ENCODE measurements at regions not wholly inside any gene's neighbourhood (a gene's known extent, or its start where the extent isn't known, plus 50 kb on each side); places are given as distances from the start of the nearest gene placed in this dataset.

DNA sequence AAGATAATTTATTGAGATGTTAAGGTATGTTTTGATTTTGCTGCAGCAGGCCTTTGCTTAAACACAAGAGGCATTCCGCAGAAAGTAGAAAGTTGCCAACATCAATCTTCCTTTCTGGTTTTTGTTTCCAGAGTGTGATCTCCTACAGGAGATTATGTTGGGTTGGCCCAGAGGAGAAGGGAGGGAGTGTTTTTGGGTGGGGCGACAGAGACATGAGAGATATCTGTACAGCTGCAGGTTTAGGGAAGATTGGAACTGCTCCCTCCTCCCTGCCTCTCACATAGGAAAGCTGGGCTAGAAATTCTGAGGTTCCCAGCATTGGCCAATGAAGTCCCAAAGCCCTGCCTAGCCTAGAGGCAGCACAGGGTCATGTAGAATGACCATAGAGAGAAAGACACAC lies 211.0 kb downstream of the CEMIP2 start:
- no peak for TF ChIP-seq EZH2phosphoT487 (IDR thresholded peaks at IDR 0.05; ENCODE audit: borderline replicate concordance, low read length)
- TF ChIP-seq, protein P1, sequence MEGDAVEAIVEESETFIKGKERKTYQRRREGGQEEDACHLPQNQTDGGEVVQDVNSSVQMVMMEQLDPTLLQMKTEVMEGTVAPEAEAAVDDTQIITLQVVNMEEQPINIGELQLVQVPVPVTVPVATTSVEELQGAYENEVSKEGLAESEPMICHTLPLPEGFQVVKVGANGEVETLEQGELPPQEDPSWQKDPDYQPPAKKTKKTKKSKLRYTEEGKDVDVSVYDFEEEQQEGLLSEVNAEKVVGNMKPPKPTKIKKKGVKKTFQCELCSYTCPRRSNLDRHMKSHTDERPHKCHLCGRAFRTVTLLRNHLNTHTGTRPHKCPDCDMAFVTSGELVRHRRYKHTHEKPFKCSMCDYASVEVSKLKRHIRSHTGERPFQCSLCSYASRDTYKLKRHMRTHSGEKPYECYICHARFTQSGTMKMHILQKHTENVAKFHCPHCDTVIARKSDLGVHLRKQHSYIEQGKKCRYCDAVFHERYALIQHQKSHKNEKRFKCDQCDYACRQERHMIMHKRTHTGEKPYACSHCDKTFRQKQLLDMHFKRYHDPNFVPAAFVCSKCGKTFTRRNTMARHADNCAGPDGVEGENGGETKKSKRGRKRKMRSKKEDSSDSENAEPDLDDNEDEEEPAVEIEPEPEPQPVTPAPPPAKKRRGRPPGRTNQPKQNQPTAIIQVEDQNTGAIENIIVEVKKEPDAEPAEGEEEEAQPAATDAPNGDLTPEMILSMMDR (IDR thresholded peaks at IDR 0.05; ENCODE audit: low read depth, low read length, poor library complexity, severe bottlenecking): no peak
